Bronchial epithelial cell (primary cell): ENCODE measurements at regions not wholly inside any gene's neighbourhood (a gene's known extent, or its start where the extent isn't known, plus 50 kb on each side); places are given as distances from the start of the nearest gene placed in this dataset.

ENCODE experiments used
- DNase-seq: peaks from one replicate; pipeline ENCODE4 v3.0.0-alpha.2; 2010; ENCODE audit warnings: low read depth
- FAIRE-seq: peaks from 2 replicates; lab custom pipeline; 2011; peaks lifted over from hg19 to GRCh38; lab: Jason Lieb, UNC
- H3K27me3 ChIP-seq: 2 replicates; pipeline ENCODE4 v1.5.1; 2011; ENCODE audit warnings: low read length; ENCODE audit not compliant: control insufficient read depth, insufficient read depth
- H3K36me3 ChIP-seq: 2 replicates; pipeline ENCODE4 v1.5.1; 2011; ENCODE audit warnings: low read length; ENCODE audit not compliant: control insufficient read depth, insufficient read depth
- H3K4me3 ChIP-seq: 2 replicates; pipeline ENCODE4 v1.5.1; 2011; ENCODE audit warnings: mild to moderate bottlenecking, low read depth, low read length, control low read depth
- CTCF ChIP-seq: IDR thresholded peaks from 2 replicates; pipeline ENCODE4 v1.5.1; 2011; ENCODE audit warnings: mild to moderate bottlenecking, moderate library complexity, low read length, control low read depth, inconsistent platforms; ENCODE audit not compliant: insufficient read depth, severe bottlenecking

DNA sequence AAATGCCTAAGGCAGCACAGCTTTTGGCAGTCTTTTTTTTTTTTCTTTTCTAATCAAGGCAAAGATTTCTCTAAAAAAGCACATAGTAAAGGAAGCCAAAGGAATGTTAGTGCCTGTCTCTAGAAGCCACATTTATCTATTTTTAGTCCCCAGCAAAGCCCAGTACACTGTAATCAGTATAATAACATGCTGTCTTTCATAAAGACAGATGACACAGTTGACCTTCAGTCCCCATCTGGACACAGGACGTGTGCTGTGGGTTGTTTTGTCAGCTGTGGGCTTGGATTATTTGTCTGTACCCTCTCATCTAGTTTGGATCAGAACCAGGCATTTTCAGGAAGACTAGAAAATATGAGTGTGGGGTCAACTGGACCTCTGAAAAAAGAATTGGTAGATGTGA is 110.4 kb upstream of the CTNNB1 start:
- no peak overlapping the region for H3K4me3 ChIP-seq
- FAIRE-seq (no peak), DNase-seq (no peak)
- TF ChIP-seq CTCF, result no peak
- no peaks in the 10 kb centered on the region for H3K36me3 ChIP-seq
- no peaks in the 10 kb centered on the region for H3K27me3 ChIP-seq

- Histone ChIP-seq H3K4me3 (no peak overlapping the region), H3K36me3 (no peaks in the 10 kb centered on the region), H3K27me3 (no peaks in the 10 kb centered on the region)
- DNase-seq, result no peak
- no peak for TF ChIP-seq CTCF
- FAIRE-seq, result no peak
Measured at GRCh38 chr3:41089566-41089965, 109.7 kb upstream of the CTNNB1 start.

DNA sequence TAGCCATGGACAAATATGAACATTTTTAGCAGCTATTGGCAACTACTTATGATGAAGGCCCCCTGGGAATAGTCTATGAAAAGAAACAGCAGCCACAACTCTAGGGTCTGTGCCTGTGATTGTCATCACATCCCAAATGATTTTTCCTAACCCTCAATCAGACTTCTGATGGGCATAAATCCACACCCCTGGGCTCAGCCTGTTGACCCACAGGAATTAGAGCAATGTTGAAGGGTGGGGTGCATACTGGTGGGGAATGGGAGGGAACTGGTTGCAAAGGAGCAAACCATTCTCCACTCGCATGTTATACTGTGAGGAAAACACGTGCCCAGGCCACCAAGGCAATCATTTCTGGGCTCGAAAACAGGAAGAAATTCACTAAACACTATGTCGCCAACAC is 106.5 kb upstream of the CTNNB1 start:
- Histone ChIP-seq H3K4me3 (no peak overlapping the region), H3K36me3 (no peaks in the 10 kb centered on the region), H3K27me3 (no peaks in the 10 kb centered on the region)
- no peak for TF ChIP-seq CTCF
- DNase-seq (no peak), FAIRE-seq (no peak)

- DNase-seq (no peak), FAIRE-seq (no peak)
- H3K36me3 ChIP-seq, result no peaks in the 10 kb centered on the region
- H3K4me3 ChIP-seq, result no peak overlapping the region
- no peak for TF ChIP-seq CTCF
- no peaks in the 10 kb centered on the region for H3K27me3 ChIP-seq
Measured at GRCh38 chr3:41093476-41093875, 105.8 kb upstream of the CTNNB1 start.

GRCh38 chr3:41094351-41094750 is 105.0 kb upstream of the CTNNB1 start:
- Histone ChIP-seq H3K27me3 (no peaks in the 10 kb centered on the region), H3K36me3 (no peaks in the 10 kb centered on the region), H3K4me3 (no peak overlapping the region)
- TF ChIP-seq CTCF, result no peak
- no peak for DNase-seq
- no peak for FAIRE-seq

DNA sequence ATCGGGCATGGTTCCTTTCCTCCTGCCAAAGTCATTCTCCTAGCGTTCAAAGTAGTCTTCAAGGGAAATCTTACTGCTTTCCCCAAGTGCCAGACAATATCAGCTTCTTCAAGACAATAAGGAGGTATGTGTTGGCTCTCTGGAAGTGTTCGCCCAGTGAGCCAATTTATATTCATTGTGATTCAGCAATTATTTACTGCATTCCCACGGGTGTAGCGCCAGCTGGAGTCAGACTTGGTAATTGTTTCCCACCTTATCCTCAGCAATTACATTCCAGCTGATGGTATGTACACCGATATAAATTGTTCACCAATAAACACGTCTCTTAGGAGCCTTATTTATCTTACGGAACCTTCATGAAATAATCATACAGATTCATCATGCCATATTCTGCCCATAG is 103.6 kb upstream of the CTNNB1 start:
- DNase-seq, result no peak
- Histone ChIP-seq H3K36me3 (no peaks in the 10 kb centered on the region), H3K27me3 (no peaks in the 10 kb centered on the region), H3K4me3 (no peak overlapping the region)
- no peak for TF ChIP-seq CTCF
- FAIRE-seq, result no peak
